Neural progenitor cell (in vitro differentiated cells): ENCODE measurements at regions not wholly inside any gene's neighbourhood (a gene's known extent, or its start where the extent isn't known, plus 50 kb on each side); places are given as distances from the start of the nearest gene placed in this dataset.

Experiments
- CTCF ChIP-seq: fragments of 200-600 bp; sonication (generic); IDR thresholded peaks from 2 replicates; pipeline ENCODE4 v1.5.1; 2017; ENCODE audit warnings: antibody characterized with exemption, mild to moderate bottlenecking
- EZH2phosphoT487 ChIP-seq: fragments of 200-600 bp; sonication (generic); IDR thresholded peaks from 2 replicates; pipeline ENCODE4 v1.6.1; 2017; ENCODE audit warnings: antibody characterized with exemption

- TF ChIP-seq CTCF (no peak), EZH2phosphoT487 (no peak)
These were observed 854.8 kb upstream of the SEL1L start for GRCh38 chr14:82388488-82388887.
